ENCODE measurements at regions not wholly inside any gene's neighbourhood (a gene's known extent, or its start where the extent isn't known, plus 50 kb on each side); places are given as distances from the start of the nearest gene placed in this dataset.
"Not testable (repeated sequence)": the region's sequence is repeated elsewhere in the genome, so short reads cannot be mapped to it uniquely, and the experiment has no call there.

GRCh38 chr20:26276554-26277210 lies 580.0 kb upstream of the ZNF337 start:
- H3K4me3 ChIP-seq (ENCODE audit: low read length), result no peak overlapping the region
- no peaks in the 10 kb centered on the region for H3K36me3 ChIP-seq (ENCODE audit: insufficient read depth, low read depth, low read length)
- H3K4me1 ChIP-seq (ENCODE audit: insufficient read depth, low read length), result no peaks in the 10 kb centered on the region
- no peaks in the 10 kb centered on the region for H3K9me3 ChIP-seq (ENCODE audit: insufficient read depth, low read depth, low read length)
- H3K9ac ChIP-seq (ENCODE audit: low read depth, low read length), result no peak overlapping the region
- no peak overlapping the region for H3K27ac ChIP-seq (ENCODE audit: low read length)
- no peaks in the 10 kb centered on the region for H3K27me3 ChIP-seq (ENCODE audit: insufficient read depth, low read length)

- H3K9me3 ChIP-seq (ENCODE audit: insufficient read depth, low read depth, low read length); H3K27me3 ChIP-seq (ENCODE audit: insufficient read depth, low read length); H3K4me1 ChIP-seq (ENCODE audit: insufficient read depth, low read length); H3K9ac ChIP-seq (ENCODE audit: low read depth, low read length); H3K4me3 ChIP-seq (ENCODE audit: low read length); H3K36me3 ChIP-seq (ENCODE audit: insufficient read depth, low read depth, low read length); H3K27ac ChIP-seq (ENCODE audit: low read length): not testable (repeated sequence)
Observed at GRCh38 chr20:26268762-26269161, 572.1 kb upstream of the ZNF337 start.

- H3K27me3 ChIP-seq (ENCODE audit: insufficient read depth, low read length); H3K36me3 ChIP-seq (ENCODE audit: insufficient read depth, low read depth, low read length); H3K9me3 ChIP-seq (ENCODE audit: insufficient read depth, low read depth, low read length); H3K4me1 ChIP-seq (ENCODE audit: insufficient read depth, low read length); H3K27ac ChIP-seq (ENCODE audit: low read length); H3K4me3 ChIP-seq (ENCODE audit: low read length); H3K9ac ChIP-seq (ENCODE audit: low read depth, low read length): not testable (repeated sequence)
Observed at GRCh38 chr20:26260925-26261324, 564.3 kb upstream of the ZNF337 start.

- not testable (repeated sequence) for H3K27ac ChIP-seq (ENCODE audit: low read length); H3K4me3 ChIP-seq (ENCODE audit: low read length); H3K27me3 ChIP-seq (ENCODE audit: insufficient read depth, low read length); H3K4me1 ChIP-seq (ENCODE audit: insufficient read depth, low read length); H3K36me3 ChIP-seq (ENCODE audit: insufficient read depth, low read depth, low read length); H3K9ac ChIP-seq (ENCODE audit: low read depth, low read length); H3K9me3 ChIP-seq (ENCODE audit: insufficient read depth, low read depth, low read length)
Observed at GRCh38 chr20:26252311-26252975, 555.8 kb upstream of the ZNF337 start.

GRCh38 chr20:26251376-26251775 lies 554.7 kb upstream of the ZNF337 start:
- not testable (repeated sequence) for H3K27me3 ChIP-seq (ENCODE audit: insufficient read depth, low read length); H3K4me1 ChIP-seq (ENCODE audit: insufficient read depth, low read length)

GRCh38 chr20:26250249-26251114 lies 553.8 kb upstream of the ZNF337 start:
- not testable (repeated sequence) for H3K4me3 ChIP-seq (ENCODE audit: low read length); H3K36me3 ChIP-seq (ENCODE audit: insufficient read depth, low read depth, low read length); H3K27me3 ChIP-seq (ENCODE audit: insufficient read depth, low read length); H3K9me3 ChIP-seq (ENCODE audit: insufficient read depth, low read depth, low read length); H3K27ac ChIP-seq (ENCODE audit: low read length); H3K9ac ChIP-seq (ENCODE audit: low read depth, low read length); H3K4me1 ChIP-seq (ENCODE audit: insufficient read depth, low read length)

More at GRCh38 chr20:26251376-26251775, 554.7 kb upstream of the ZNF337 start:
- H3K36me3 ChIP-seq (ENCODE audit: insufficient read depth, low read depth, low read length); H3K9me3 ChIP-seq (ENCODE audit: insufficient read depth, low read depth, low read length); H3K4me3 ChIP-seq (ENCODE audit: low read length); H3K9ac ChIP-seq (ENCODE audit: low read depth, low read length); H3K27ac ChIP-seq (ENCODE audit: low read length): not testable (repeated sequence)

- H3K9me3 ChIP-seq (ENCODE audit: insufficient read depth, low read depth, low read length), result no peaks in the 10 kb centered on the region
- H3K27ac ChIP-seq (ENCODE audit: low read length), result no peak overlapping the region
- no peaks in the 10 kb centered on the region for H3K27me3 ChIP-seq (ENCODE audit: insufficient read depth, low read length)
- no peaks in the 10 kb centered on the region for H3K4me1 ChIP-seq (ENCODE audit: insufficient read depth, low read length)
- no peak overlapping the region for H3K4me3 ChIP-seq (ENCODE audit: low read length)
- H3K9ac ChIP-seq (ENCODE audit: low read depth, low read length), result no peak overlapping the region
- no peaks in the 10 kb centered on the region for H3K36me3 ChIP-seq (ENCODE audit: insufficient read depth, low read depth, low read length)
Observed at GRCh38 chr20:26243731-26244130, 547.1 kb upstream of the ZNF337 start.

GRCh38 chr20:26220609-26221008 lies 524.0 kb upstream of the ZNF337 start:
- not testable (repeated sequence) for H3K9me3 ChIP-seq (ENCODE audit: insufficient read depth, low read depth, low read length); H3K9ac ChIP-seq (ENCODE audit: low read depth, low read length); H3K36me3 ChIP-seq (ENCODE audit: insufficient read depth, low read depth, low read length); H3K4me1 ChIP-seq (ENCODE audit: insufficient read depth, low read length); H3K4me3 ChIP-seq (ENCODE audit: low read length); H3K27ac ChIP-seq (ENCODE audit: low read length); H3K27me3 ChIP-seq (ENCODE audit: insufficient read depth, low read length)

- not testable (repeated sequence) for H3K27me3 ChIP-seq (ENCODE audit: insufficient read depth, low read length); H3K36me3 ChIP-seq (ENCODE audit: insufficient read depth, low read depth, low read length); H3K27ac ChIP-seq (ENCODE audit: low read length); H3K4me1 ChIP-seq (ENCODE audit: insufficient read depth, low read length); H3K4me3 ChIP-seq (ENCODE audit: low read length); H3K9ac ChIP-seq (ENCODE audit: low read depth, low read length); H3K9me3 ChIP-seq (ENCODE audit: insufficient read depth, low read depth, low read length)
Observed at GRCh38 chr20:26219546-26219945, 522.9 kb upstream of the ZNF337 start.

- Histone ChIP-seq H3K36me3 (ENCODE audit: insufficient read depth, low read depth, low read length) (no peaks in the 10 kb centered on the region), H3K4me1 (ENCODE audit: insufficient read depth, low read length) (no peaks in the 10 kb centered on the region), H3K9me3 (ENCODE audit: insufficient read depth, low read depth, low read length) (no peaks in the 10 kb centered on the region), H3K27me3 (ENCODE audit: insufficient read depth, low read length) (no peaks in the 10 kb centered on the region), H3K9ac (ENCODE audit: low read depth, low read length) (no peak overlapping the region), H3K4me3 (ENCODE audit: low read length) (no peak overlapping the region), H3K27ac (ENCODE audit: low read length) (no peak overlapping the region)
Observed at GRCh38 chr20:26218301-26218700, 521.6 kb upstream of the ZNF337 start.

GRCh38 chr20:26216025-26216424 lies 519.4 kb upstream of the ZNF337 start:
- no peak overlapping the region for H3K27ac ChIP-seq (ENCODE audit: low read length)
- H3K36me3 ChIP-seq (ENCODE audit: insufficient read depth, low read depth, low read length), result no peaks in the 10 kb centered on the region

GRCh38 chr20:26214991-26215390 lies 518.3 kb upstream of the ZNF337 start:
- no peaks in the 10 kb centered on the region for H3K36me3 ChIP-seq (ENCODE audit: insufficient read depth, low read depth, low read length)
- H3K4me1 ChIP-seq (ENCODE audit: insufficient read depth, low read length), result no peaks in the 10 kb centered on the region
- no peak overlapping the region for H3K27ac ChIP-seq (ENCODE audit: low read length)
- no peak overlapping the region for H3K4me3 ChIP-seq (ENCODE audit: low read length)
- H3K9ac ChIP-seq (ENCODE audit: low read depth, low read length), result no peak overlapping the region
- H3K9me3 ChIP-seq (ENCODE audit: insufficient read depth, low read depth, low read length), result no peaks in the 10 kb centered on the region
- H3K27me3 ChIP-seq (ENCODE audit: insufficient read depth, low read length), result peaks cover 21% of the 10 kb centered on the region

More at GRCh38 chr20:26216025-26216424, 519.4 kb upstream of the ZNF337 start:
- H3K27me3 ChIP-seq (ENCODE audit: insufficient read depth, low read length), result peaks cover 14% of the 10 kb centered on the region
- no peak overlapping the region for H3K9ac ChIP-seq (ENCODE audit: low read depth, low read length)
- no peaks in the 10 kb centered on the region for H3K9me3 ChIP-seq (ENCODE audit: insufficient read depth, low read depth, low read length)
- no peak overlapping the region for H3K4me3 ChIP-seq (ENCODE audit: low read length)
- no peaks in the 10 kb centered on the region for H3K4me1 ChIP-seq (ENCODE audit: insufficient read depth, low read length)

All from iPS-20b (cell line).